Aorta (tissue), 5 donors: ENCODE measurements at regions not wholly inside any gene's neighbourhood (a gene's known extent, or its start where the extent isn't known, plus 50 kb on each side); places are given as distances from the start of the nearest gene placed in this dataset.

Experiments used
- ATAC-seq: fragments of 200-7000 bp; cut with Tn5 transposase; one replicate; pipeline ENCODE4 v1.9.1; 2022; ENCODE audit warnings: moderate library complexity; ENCODE audit not compliant: low FRiP score
- DNase-seq, 2 donors: peaks; one replicate each; pipeline ENCODE4 v3.0.0-alpha.2; 2020
- H3K27ac ChIP-seq, 2 donors: one replicate each; pipeline ENCODE4 v1.5.1; 2013; ENCODE audit warnings: low read length in 2 of 2, mild to moderate bottlenecking in 2 of 2, moderate library complexity in 2 of 2, control low read depth in 1 of 2, inconsistent platforms in 1 of 2, low read depth in 1 of 2
- H3K27me3 ChIP-seq, 2 donors: one replicate each; pipeline ENCODE4 v1.6.1; 2013; ENCODE audit warnings: control low read depth in 1 of 2, low read length in 1 of 2, mild to moderate bottlenecking in 1 of 2, moderate library complexity in 1 of 2; ENCODE audit not compliant: insufficient read depth in 2 of 2, control insufficient read depth in 1 of 2
- H3K36me3 ChIP-seq, 2 donors: one replicate each; pipeline ENCODE4 v1.6.1; 2013; ENCODE audit warnings: control low read depth in 1 of 2, low read length in 1 of 2, mild to moderate bottlenecking in 1 of 2; ENCODE audit not compliant: insufficient read depth in 2 of 2, control insufficient read depth in 1 of 2
- H3K4me1 ChIP-seq, 2 donors: one replicate each; pipeline ENCODE4 v1.6.1; 2013; ENCODE audit warnings: low read length in 2 of 2, control low read depth in 1 of 2, mild to moderate bottlenecking in 1 of 2, moderate library complexity in 1 of 2; ENCODE audit not compliant: insufficient read depth in 2 of 2, control insufficient read depth in 1 of 2
- H3K4me3 ChIP-seq, 2 donors: one replicate each; pipeline ENCODE4 v1.5.1; 2013; ENCODE audit warnings: low read length in 2 of 2, control low read depth in 1 of 2, mild to moderate bottlenecking in 1 of 2
- H3K9me3 ChIP-seq: one replicate; pipeline ENCODE4 v1.6.1; 2013; ENCODE audit warnings: mild to moderate bottlenecking, low read length; ENCODE audit not compliant: control insufficient read depth
- WGBS, 2 donors: extraction: QIAGEN DNeasy Blood & Tissue Kit; methylation state at CpG; one replicate each; pipeline ENCODE4 v1.1.7; 2013; 5-methylcytosine and 5-hydroxymethylcytosine counted together
- intact Hi-C, 2 donors: fragments of 100-400 bp; cut with DNase I; formaldehyde crosslinking; loops; one replicate each; pipeline versions ENCODE4 v1.14.2 to v1.15.0; 2022
- donor health status: healthy with polysubstance abuse.
- donor health status: Bipolar disorder and iron deficiency.
- donor health status: DM: no; HTN: no; CAD: no.
- donor health status: DM: no; HTN: no; CAD: no.
- donor health status: DM: yes; HTN: yes; CAD: no.

GRCh38 chr6:167569879-167570278, 245.0 kb downstream of the TTLL2 start:
- Histone ChIP-seq H3K36me3 (no peaks in the 10 kb centered on the region), H3K27me3 (no peaks in the 10 kb centered on the region), H3K4me1 (no peaks in the 10 kb centered on the region), H3K27ac (no peak overlapping the region), H3K4me3 (no peak overlapping the region), H3K9me3 (no peaks in the 10 kb centered on the region)
- no peak for DNase-seq
- 88 to 97% methylated on average over 14 of the region's 14 CpGs for WGBS, 2 donors
- no peak for ATAC-seq
- intact Hi-C loops = no loop called here

GRCh38 chr6:167570460-167571400, 245.8 kb downstream of the TTLL2 start:
- no peaks in the 10 kb centered on the region for H3K9me3 ChIP-seq
- no peak overlapping the region for H3K27ac ChIP-seq
- DNase-seq (no peak), ATAC-seq (no peak)
- no peaks in the 10 kb centered on the region for H3K27me3 ChIP-seq
- H3K4me3 ChIP-seq = no peak overlapping the region
- intact Hi-C loops = no loop called here
- no peaks in the 10 kb centered on the region for H3K4me1 ChIP-seq
- H3K36me3 ChIP-seq = no peaks in the 10 kb centered on the region
- 96% methylated on average over 25 of the region's 25 CpGs for WGBS, 2 donors

GRCh38 chr6:167571550-167571949, 246.7 kb downstream of the TTLL2 start:
- DNase-seq = no peak
- Histone ChIP-seq H3K4me3 (no peak overlapping the region), H3K27ac (no peak overlapping the region), H3K9me3 (no peaks in the 10 kb centered on the region), H3K36me3 (no peaks in the 10 kb centered on the region), H3K27me3 (no peaks in the 10 kb centered on the region), H3K4me1 (no peaks in the 10 kb centered on the region)
- 91 to 99% methylated on average over 9 of the region's 9 CpGs for WGBS, 2 donors
- ATAC-seq = no peak
- intact Hi-C loops = no loop called here

DNA sequence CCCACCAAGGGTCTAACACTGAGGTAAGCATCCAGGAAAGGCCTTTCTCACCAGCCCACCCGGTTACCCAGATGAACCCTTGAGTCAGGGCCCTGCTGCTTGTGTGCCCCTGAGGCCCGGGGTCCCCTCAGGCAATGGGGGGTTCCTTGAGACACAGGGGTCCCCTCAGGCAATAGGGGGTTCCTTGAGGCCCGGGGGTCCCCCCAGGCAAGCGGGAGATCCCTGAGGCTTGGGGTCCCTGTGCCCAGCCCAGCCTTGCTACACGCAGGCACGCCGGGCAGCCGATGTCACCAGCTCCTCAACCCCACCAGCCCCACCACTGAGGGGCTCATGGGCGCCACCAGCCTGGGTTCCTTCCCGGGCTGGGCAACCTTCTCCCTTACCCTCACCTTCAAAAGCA, 247.2 kb downstream of the TTLL2 start:
- H3K9me3 ChIP-seq = no peaks in the 10 kb centered on the region
- ATAC-seq (no peak), DNase-seq (no peak)
- no peaks in the 10 kb centered on the region for H3K4me1 ChIP-seq
- WGBS, 2 donors = 86 to 94% methylated on average over 10 of the region's 10 CpGs
- H3K4me3 ChIP-seq = no peak overlapping the region
- H3K27me3 ChIP-seq = no peaks in the 10 kb centered on the region
- H3K36me3 ChIP-seq = no peaks in the 10 kb centered on the region
- intact Hi-C loops = loop anchor here in 1 of 2 donors (2.0 kb wide), 1 partner anchor 23 kb away; no protein-coding TSS in a partner anchor
- H3K27ac ChIP-seq = no peak overlapping the region

DNA sequence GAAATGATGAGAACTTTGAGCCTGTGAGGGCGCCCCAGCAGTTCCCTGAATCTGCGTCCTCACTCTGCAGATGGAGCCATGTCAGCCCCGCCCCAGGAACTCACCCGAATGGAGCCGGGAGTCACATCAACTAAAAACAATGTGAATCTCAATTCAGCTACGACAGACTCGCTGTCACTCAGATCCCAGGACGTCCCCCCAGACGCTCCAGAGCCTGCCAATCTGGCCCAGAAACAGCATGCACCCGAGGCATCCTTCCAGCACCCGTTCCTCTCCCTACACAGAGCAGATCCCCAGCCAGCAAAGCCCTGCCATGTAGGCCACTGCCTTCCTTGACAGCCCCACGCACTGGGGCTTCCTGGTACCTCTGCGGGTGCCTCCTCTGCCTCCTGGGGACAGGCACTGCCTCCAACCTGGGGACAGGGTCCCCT, 248.0 kb downstream of the TTLL2 start:
- Histone ChIP-seq H3K9me3 (no peaks in the 10 kb centered on the region), H3K36me3 (no peaks in the 10 kb centered on the region), H3K4me3 (no peak overlapping the region), H3K27ac (peak overlapping the region in 1 of 2 donors; percentile 30), H3K4me1 (no peaks in the 10 kb centered on the region), H3K27me3 (no peaks in the 10 kb centered on the region)
- intact Hi-C loops = loop anchor here in 1 of 2 donors (2.0 kb wide), 1 partner anchor 24 kb away; no protein-coding TSS in a partner anchor
- 11 to 17% methylated on average over 13 of the region's 13 CpGs for WGBS, 2 donors
- no peak for DNase-seq
- peak; percentile 44 for ATAC-seq

- no peaks in the 10 kb centered on the region for H3K27me3 ChIP-seq
- no peaks in the 10 kb centered on the region for H3K9me3 ChIP-seq
- H3K27ac ChIP-seq = peak overlapping the region; percentile 59 to 97
- no peaks in the 10 kb centered on the region for H3K4me1 ChIP-seq
- peak; percentile 61 for ATAC-seq
- intact Hi-C loops = loop anchor here in 1 of 2 donors (2.0 kb wide), 1 partner anchor 25 kb away; no protein-coding TSS in a partner anchor
- no peak for DNase-seq
- no peak overlapping the region for H3K4me3 ChIP-seq
- WGBS, 2 donors = 3 to 7% methylated on average over 16 of the region's 16 CpGs
- no peaks in the 10 kb centered on the region for H3K36me3 ChIP-seq
Measured at GRCh38 chr6:167573461-167574215, 248.8 kb downstream of the TTLL2 start.

DNA sequence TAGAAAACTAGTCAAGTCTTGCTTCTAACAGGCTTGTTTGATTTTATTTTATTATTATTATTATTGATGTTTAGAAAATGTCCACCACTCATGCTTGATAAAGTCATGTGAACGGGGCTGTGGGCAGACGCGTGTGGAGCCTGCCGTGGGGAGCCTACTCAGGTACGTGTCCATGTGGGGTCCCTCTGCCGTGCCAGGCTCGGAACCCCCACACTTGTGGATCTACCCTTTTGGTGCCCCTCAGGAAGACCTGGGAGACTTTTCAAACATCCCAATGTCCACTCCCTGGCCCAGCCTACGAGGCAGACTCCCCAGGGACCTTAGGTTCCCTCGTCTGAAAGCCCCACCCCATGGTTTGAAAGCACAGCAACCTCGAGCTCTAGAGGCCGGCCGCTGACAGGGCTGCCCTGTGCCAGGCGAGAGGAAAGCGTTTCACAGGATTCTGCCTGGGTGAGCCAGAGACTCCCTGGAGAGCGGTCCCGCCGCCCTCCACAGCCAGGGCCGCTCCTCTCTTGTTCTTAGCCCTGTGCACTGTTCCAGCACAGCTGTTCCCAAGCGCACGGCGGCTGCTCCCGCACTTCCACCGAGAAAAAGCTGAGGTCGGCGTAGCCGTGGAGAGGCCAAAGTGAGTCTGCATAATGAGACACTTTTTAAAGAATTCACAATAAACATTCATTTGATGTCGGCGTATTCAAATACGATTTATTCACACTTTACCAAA, 249.7 kb downstream of the TTLL2 start:
- Histone ChIP-seq H3K36me3 (no peaks in the 10 kb centered on the region), H3K27me3 (no peaks in the 10 kb centered on the region), H3K4me3 (no peak overlapping the region), H3K27ac (peak overlapping the region; percentile 62 to 87), H3K4me1 (no peaks in the 10 kb centered on the region), H3K9me3 (no peaks in the 10 kb centered on the region)
- intact Hi-C loops = no loop called here
- 10 to 11% methylated on average over 29 of the region's 29 CpGs for WGBS, 2 donors
- DNase-seq (peak; percentile 80 to 87), ATAC-seq (peak; percentile 82)

GRCh38 chr6:167575158-167575696, 250.3 kb downstream of the TTLL2 start:
- no peaks in the 10 kb centered on the region for H3K36me3 ChIP-seq
- peak overlapping the region in 1 of 2 donors; percentile 38 for H3K27ac ChIP-seq
- 70% methylated on average over 23 of the region's 23 CpGs for WGBS, 2 donors
- H3K9me3 ChIP-seq = no peaks in the 10 kb centered on the region
- no peaks in the 10 kb centered on the region for H3K27me3 ChIP-seq
- intact Hi-C loops = no loop called here
- no peak for ATAC-seq
- H3K4me3 ChIP-seq = no peak overlapping the region
- DNase-seq = no peak
- H3K4me1 ChIP-seq = no peaks in the 10 kb centered on the region
